ENCODE measurements at regions not wholly inside any gene's neighbourhood (a gene's known extent, or its start where the extent isn't known, plus 50 kb on each side); places are given as distances from the start of the nearest gene placed in this dataset.

- no peak for DNase-seq
Observed at GRCh38 chr1:244157731-244158438, 106.8 kb downstream of the ZBTB18 start.

- DNase-seq: no peak
Observed at GRCh38 chr1:244159646-244160045, 108.6 kb downstream of the ZBTB18 start.

- no peak for DNase-seq
Observed at GRCh38 chr1:244160455-244161235, 109.6 kb downstream of the ZBTB18 start.

- no peak for DNase-seq
Observed at GRCh38 chr1:244161236-244161510, 110.1 kb downstream of the ZBTB18 start.

- DNase-seq: no peak
Observed at GRCh38 chr1:244162786-244163530, 111.9 kb downstream of the ZBTB18 start.

- no peak for DNase-seq
Observed at GRCh38 chr1:244163861-244164510, 112.9 kb downstream of the ZBTB18 start.

GRCh38 chr1:244164511-244164890, 113.4 kb downstream of the ZBTB18 start:
- no peak for DNase-seq

GRCh38 chr1:244165021-244165420, 113.9 kb downstream of the ZBTB18 start:
- DNase-seq: no peak

GRCh38 chr1:244165701-244166100, 114.6 kb downstream of the ZBTB18 start:
- no peak for DNase-seq

GRCh38 chr1:244171241-244171985, 120.3 kb downstream of the ZBTB18 start:
- no peak for DNase-seq

- DNase-seq: no peak
Observed at GRCh38 chr1:244173240-244173639, 122.2 kb downstream of the ZBTB18 start.

- DNase-seq: no peak
Observed at GRCh38 chr1:244173769-244174168, 122.7 kb downstream of the ZBTB18 start.

- no peak for DNase-seq
Observed at GRCh38 chr1:244174922-244175521, 123.9 kb downstream of the ZBTB18 start.

GRCh38 chr1:244176201-244176600, 125.1 kb downstream of the ZBTB18 start:
- DNase-seq: no peak

- DNase-seq: no peak
Observed at GRCh38 chr1:244180256-244180655, 129.2 kb downstream of the ZBTB18 start.

- no peak for DNase-seq
Observed at GRCh38 chr1:244181867-244182266, 130.8 kb downstream of the ZBTB18 start.

- DNase-seq: no peak
Observed at GRCh38 chr1:244183037-244183436, 132.0 kb downstream of the ZBTB18 start.

GRCh38 chr1:244186372-244186771, 135.3 kb downstream of the ZBTB18 start:
- no peak for DNase-seq

- no peak for DNase-seq
Observed at GRCh38 chr1:244187310-244187709, 136.2 kb downstream of the ZBTB18 start.

GRCh38 chr1:244191581-244191980, 140.5 kb downstream of the ZBTB18 start:
- no peak for DNase-seq

GRCh38 chr1:244192325-244192724, 141.2 kb downstream of the ZBTB18 start:
- no peak for DNase-seq

- no peak for DNase-seq
Observed at GRCh38 chr1:244196571-244197285, 145.6 kb downstream of the ZBTB18 start.

Measured in NCI-H774 (cell line).